ENCODE measurements at regions not wholly inside any gene's neighbourhood (a gene's known extent, or its start where the extent isn't known, plus 50 kb on each side); places are given as distances from the start of the nearest gene placed in this dataset.

DNA sequence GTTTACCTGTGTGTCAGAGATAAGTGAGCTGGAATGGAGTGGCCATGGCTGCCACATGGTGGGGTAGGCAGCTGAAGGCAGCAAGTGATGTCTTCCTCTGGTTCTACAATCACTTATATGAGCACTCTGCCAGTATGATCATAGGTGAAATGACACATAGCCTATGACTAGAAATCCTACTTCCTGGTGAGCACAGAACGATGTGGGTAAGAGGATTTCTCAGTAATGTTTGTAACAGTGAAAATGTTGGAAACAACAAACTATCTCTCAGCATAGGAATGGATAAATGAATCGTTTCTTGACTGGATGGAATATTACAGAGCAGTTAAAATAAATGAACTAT, 187.0 kb upstream of the S1PR3 start:
- WGBS: 84% methylated on average over 2 of the region's 2 CpGs
- intact Hi-C loops (cut with DNase I): no loop called here
- no peak for TF ChIP-seq CTCF (IDR thresholded peaks at IDR 0.05)
- no peak for TF ChIP-seq EP300 (IDR thresholded peaks at IDR 0.05)
- TF ChIP-seq POLR2A (IDR thresholded peaks at IDR 0.05; ENCODE audit: low read depth): no peak
- no peak for TF ChIP-seq POLR2AphosphoS5 (IDR thresholded peaks at IDR 0.05)

DNA sequence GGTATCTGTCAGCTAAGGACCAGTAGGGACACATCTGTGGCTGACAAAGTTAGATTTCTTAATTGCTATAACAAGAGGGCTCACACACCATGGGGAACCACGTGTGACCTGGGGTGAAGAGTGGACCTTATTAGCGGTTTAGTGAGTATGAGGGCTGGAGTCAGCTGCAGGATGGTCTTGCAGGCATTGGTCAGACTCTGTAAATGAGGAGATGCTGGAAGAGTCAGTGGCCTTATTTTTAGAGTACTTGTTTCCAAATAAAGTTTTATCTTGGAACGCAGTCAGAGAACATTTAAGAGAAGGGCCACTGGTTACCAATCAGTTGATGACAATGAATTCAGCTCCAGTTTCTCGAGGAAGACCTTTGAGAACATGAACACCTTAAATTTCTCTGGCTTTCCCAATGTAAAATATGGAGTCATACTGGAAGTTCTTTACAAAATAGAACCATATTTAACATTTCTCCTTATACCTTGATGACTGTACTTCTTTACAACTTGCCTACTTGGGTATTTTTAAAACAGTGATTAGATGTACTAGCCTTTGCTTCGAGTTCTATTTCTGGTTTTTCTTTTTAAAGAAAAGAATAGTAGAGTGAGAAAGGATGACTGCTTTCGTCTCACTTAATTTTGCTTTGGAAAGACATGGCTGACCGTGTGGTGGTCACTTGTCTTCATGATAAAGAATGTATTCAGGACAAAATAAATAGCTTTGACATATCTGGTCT, 185.9 kb upstream of the S1PR3 start:
- H3K9me3 ChIP-seq: no peaks in the 10 kb centered on the region
- DNase-seq (ENCODE audit: extremely low spot score): no peak
- TF ChIP-seq POLR2AphosphoS5 (IDR thresholded peaks at IDR 0.05): no peak
- no peak for TF ChIP-seq EP300 (IDR thresholded peaks at IDR 0.05)
- no peak for TF ChIP-seq CTCF (IDR thresholded peaks at IDR 0.05)
- TF ChIP-seq POLR2A (IDR thresholded peaks at IDR 0.05; ENCODE audit: low read depth): no peak
- H3K4me3 ChIP-seq: no peak overlapping the region
- intact Hi-C loops (cut with DNase I): no loop called here
- H3K27me3 ChIP-seq: no peaks in the 10 kb centered on the region
- H3K27ac ChIP-seq (replicated peaks in 1 of 4): no peak overlapping the region
- 84% methylated on average over 7 of the region's 7 CpGs for WGBS
- no peaks in the 10 kb centered on the region for H3K36me3 ChIP-seq
- peaks cover 0 to 4% (median 0%) of the 10 kb centered on the region in 4 donors for H3K4me1 ChIP-seq

More for the DNA sequence above, 187.0 kb upstream of the S1PR3 start:
- no peak overlapping the region for H3K27ac ChIP-seq (replicated peaks in 1 of 4)
- H3K27me3 ChIP-seq: no peaks in the 10 kb centered on the region
- peaks cover 0 to 8% (median 6%) of the 10 kb centered on the region in 4 donors for H3K4me1 ChIP-seq
- no peak overlapping the region for H3K4me3 ChIP-seq
- no peaks in the 10 kb centered on the region for H3K36me3 ChIP-seq
- DNase-seq (ENCODE audit: extremely low spot score): no peak
- no peaks in the 10 kb centered on the region for H3K9me3 ChIP-seq

- H3K4me1 ChIP-seq: peaks cover 0 to 4% (median 0%) of the 10 kb centered on the region in 4 donors
- TF ChIP-seq CTCF (IDR thresholded peaks at IDR 0.05): no peak
- TF ChIP-seq POLR2AphosphoS5 (IDR thresholded peaks at IDR 0.05): no peak
- TF ChIP-seq POLR2A (IDR thresholded peaks at IDR 0.05; ENCODE audit: low read depth): no peak
- no peak for TF ChIP-seq EP300 (IDR thresholded peaks at IDR 0.05)
- 91% methylated on average over 5 of the region's 5 CpGs for WGBS
- H3K27ac ChIP-seq (replicated peaks in 1 of 4): no peak overlapping the region
- no peaks in the 10 kb centered on the region for H3K36me3 ChIP-seq
- intact Hi-C loops (cut with DNase I): no loop called here
- no peak overlapping the region for H3K4me3 ChIP-seq
- H3K27me3 ChIP-seq: no peaks in the 10 kb centered on the region
- DNase-seq (ENCODE audit: extremely low spot score): no peak
- no peaks in the 10 kb centered on the region for H3K9me3 ChIP-seq
These were observed 183.8 kb upstream of the S1PR3 start for GRCh38 chr9:88807426-88807825.

DNA sequence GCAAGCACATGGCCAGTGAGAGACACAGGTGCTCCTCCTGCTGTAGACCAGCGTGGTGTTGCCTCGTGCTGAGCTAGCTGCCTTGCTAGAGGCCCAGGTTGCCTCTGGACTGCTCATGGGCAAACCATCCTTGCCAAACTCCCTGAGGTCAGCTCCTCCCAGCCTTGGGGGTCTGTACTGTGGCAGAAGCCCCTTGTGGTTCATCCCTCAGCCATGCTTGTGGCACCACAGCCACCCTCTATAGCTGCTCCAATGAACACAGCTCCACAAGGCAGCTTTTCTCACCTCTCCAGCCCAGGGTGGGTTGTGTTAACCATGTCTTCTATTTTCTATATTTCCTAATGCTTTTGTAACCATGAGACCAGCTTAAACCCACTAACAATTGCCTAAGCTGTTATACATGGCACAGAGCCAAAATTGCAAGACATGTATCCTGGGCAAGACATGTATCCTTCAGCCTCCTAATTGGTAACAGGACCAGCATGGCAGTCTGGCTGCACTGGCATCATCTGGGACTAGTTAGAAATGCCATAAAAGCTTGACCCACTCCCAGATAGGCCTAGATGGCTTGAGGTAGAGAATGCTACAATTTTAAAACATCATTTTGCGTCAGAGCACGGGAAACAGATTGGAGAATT, 183.1 kb upstream of the S1PR3 start:
- H3K9me3 ChIP-seq: no peaks in the 10 kb centered on the region
- intact Hi-C loops (cut with DNase I): no loop called here
- no peaks in the 10 kb centered on the region for H3K27me3 ChIP-seq
- no peak overlapping the region for H3K27ac ChIP-seq (replicated peaks in 1 of 4)
- TF ChIP-seq EP300 (IDR thresholded peaks at IDR 0.05) (no peak), POLR2A (IDR thresholded peaks at IDR 0.05; ENCODE audit: low read depth) (no peak), CTCF (IDR thresholded peaks at IDR 0.05) (no peak), POLR2AphosphoS5 (IDR thresholded peaks at IDR 0.05) (no peak)
- WGBS: 97% methylated on average over 4 of the region's 4 CpGs
- no peaks in the 10 kb centered on the region for H3K36me3 ChIP-seq
- peaks cover under 1 to 4% (median 1%) of the 10 kb centered on the region in 4 donors for H3K4me1 ChIP-seq
- DNase-seq (ENCODE audit: extremely low spot score): no peak
- H3K4me3 ChIP-seq: no peak overlapping the region
